ENCODE measurements at regions not wholly inside any gene's neighbourhood (a gene's known extent, or its start where the extent isn't known, plus 50 kb on each side); places are given as distances from the start of the nearest gene placed in this dataset.

DNA sequence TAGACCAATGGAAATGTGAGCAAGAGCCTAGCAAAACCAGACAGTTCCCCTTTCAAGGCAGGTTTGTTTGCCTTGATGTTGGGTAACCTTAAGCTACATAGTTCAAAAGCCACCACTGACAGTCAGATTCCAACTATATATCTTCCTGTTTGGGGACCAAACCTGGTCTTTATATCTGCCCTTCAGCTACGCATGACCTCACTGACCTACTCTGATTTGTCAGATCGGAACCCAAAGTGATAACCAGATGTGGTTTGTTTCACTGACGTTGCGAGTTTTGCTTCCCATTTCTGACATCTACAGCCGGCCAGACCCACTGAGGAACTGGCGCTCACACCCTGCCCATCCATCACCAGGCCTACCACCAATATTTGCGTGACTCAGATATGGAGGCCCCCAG lies 361.1 kb upstream of the CHRM3 start:
- Histone ChIP-seq H3K4me1 (no peaks in the 10 kb centered on the region), H3K27me3 (no peaks in the 10 kb centered on the region), H3K36me3 (no peaks in the 10 kb centered on the region), H3K9me3 (no peaks in the 10 kb centered on the region), H3K4me3 (no peak overlapping the region), H3K27ac (no peak overlapping the region)
- DNase-seq = no peak
- intact Hi-C loops (cut with DNase I) = no loop called here
- TF ChIP-seq POLR2AphosphoS5 (IDR thresholded peaks at IDR 0.05) = no peak
- no peak for TF ChIP-seq EP300 (IDR thresholded peaks at IDR 0.05)
- 86 to 89% methylated on average over 7 of the region's 7 CpGs for WGBS, 2 donors

GRCh38 chr1:239023732-239024360 lies 362.5 kb upstream of the CHRM3 start:
- WGBS, 2 donors = 56 to 57% methylated on average over 4 of the region's 4 CpGs
- Histone ChIP-seq H3K27me3 (no peaks in the 10 kb centered on the region), H3K9me3 (no peaks in the 10 kb centered on the region), H3K27ac (no peak overlapping the region), H3K36me3 (no peaks in the 10 kb centered on the region), H3K4me1 (no peaks in the 10 kb centered on the region), H3K4me3 (no peak overlapping the region)
- intact Hi-C loops (cut with DNase I) = no loop called here
- DNase-seq = no peak
- TF ChIP-seq EP300 (IDR thresholded peaks at IDR 0.05) (no peak), POLR2A (IDR thresholded peaks at IDR 0.05) (no peak), POLR2AphosphoS5 (IDR thresholded peaks at IDR 0.05) (no peak)
- TF ChIP-seq, protein P1, sequence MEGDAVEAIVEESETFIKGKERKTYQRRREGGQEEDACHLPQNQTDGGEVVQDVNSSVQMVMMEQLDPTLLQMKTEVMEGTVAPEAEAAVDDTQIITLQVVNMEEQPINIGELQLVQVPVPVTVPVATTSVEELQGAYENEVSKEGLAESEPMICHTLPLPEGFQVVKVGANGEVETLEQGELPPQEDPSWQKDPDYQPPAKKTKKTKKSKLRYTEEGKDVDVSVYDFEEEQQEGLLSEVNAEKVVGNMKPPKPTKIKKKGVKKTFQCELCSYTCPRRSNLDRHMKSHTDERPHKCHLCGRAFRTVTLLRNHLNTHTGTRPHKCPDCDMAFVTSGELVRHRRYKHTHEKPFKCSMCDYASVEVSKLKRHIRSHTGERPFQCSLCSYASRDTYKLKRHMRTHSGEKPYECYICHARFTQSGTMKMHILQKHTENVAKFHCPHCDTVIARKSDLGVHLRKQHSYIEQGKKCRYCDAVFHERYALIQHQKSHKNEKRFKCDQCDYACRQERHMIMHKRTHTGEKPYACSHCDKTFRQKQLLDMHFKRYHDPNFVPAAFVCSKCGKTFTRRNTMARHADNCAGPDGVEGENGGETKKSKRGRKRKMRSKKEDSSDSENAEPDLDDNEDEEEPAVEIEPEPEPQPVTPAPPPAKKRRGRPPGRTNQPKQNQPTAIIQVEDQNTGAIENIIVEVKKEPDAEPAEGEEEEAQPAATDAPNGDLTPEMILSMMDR (IDR thresholded peaks at IDR 0.05) = no peak

- intact Hi-C loops (cut with DNase I) = no loop called here
- Histone ChIP-seq H3K9me3 (no peaks in the 10 kb centered on the region), H3K4me1 (no peaks in the 10 kb centered on the region), H3K27ac (no peak overlapping the region), H3K36me3 (no peaks in the 10 kb centered on the region), H3K27me3 (no peaks in the 10 kb centered on the region), H3K4me3 (no peak overlapping the region)
- no peak for DNase-seq
- 92 to 93% methylated on average over 2 of the region's 2 CpGs for WGBS, 2 donors
- TF ChIP-seq POLR2A (IDR thresholded peaks at IDR 0.05) (no peak), EP300 (IDR thresholded peaks at IDR 0.05) (no peak), POLR2AphosphoS5 (IDR thresholded peaks at IDR 0.05) (no peak)
- TF ChIP-seq, protein P1 (IDR thresholded peaks at IDR 0.05) = no peak
These were observed 370.0 kb upstream of the CHRM3 start for GRCh38 chr1:239016337-239016736.

DNA sequence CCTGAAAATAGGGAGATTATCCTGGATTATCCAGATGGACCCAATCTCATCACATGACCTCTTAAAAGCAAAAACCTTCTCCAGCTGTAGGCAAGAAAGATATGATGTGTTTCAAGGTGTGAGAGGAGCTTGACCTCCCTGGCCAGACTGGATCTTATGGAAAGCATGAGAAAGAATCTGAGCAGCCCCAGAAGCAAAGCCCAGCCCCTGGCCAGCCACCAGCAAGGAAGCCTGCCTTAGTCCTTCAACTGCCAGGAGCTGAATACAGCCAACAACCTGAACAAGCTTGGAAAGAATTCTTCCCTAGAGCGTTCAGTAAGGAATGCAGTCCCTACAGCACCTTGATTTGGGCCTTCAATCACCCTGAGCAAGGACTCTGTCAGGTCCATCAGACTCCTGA lies 375.0 kb upstream of the CHRM3 start:
- no peaks in the 10 kb centered on the region for H3K27me3 ChIP-seq
- no peaks in the 10 kb centered on the region for H3K9me3 ChIP-seq
- no peak for TF ChIP-seq POLR2A (IDR thresholded peaks at IDR 0.05)
- TF ChIP-seq POLR2AphosphoS5 (IDR thresholded peaks at IDR 0.05) = no peak
- TF ChIP-seq, protein P1 (IDR thresholded peaks at IDR 0.05) = no peak
- no peak for TF ChIP-seq EP300 (IDR thresholded peaks at IDR 0.05)
- intact Hi-C loops (cut with DNase I) = no loop called here
- H3K4me1 ChIP-seq = no peaks in the 10 kb centered on the region
- no peak overlapping the region for H3K27ac ChIP-seq
- H3K36me3 ChIP-seq = no peaks in the 10 kb centered on the region
- no peak overlapping the region for H3K4me3 ChIP-seq
- no peak for DNase-seq
- WGBS, 2 donors = 80 to 95% methylated on average over 1 of the region's 1 CpG

DNA sequence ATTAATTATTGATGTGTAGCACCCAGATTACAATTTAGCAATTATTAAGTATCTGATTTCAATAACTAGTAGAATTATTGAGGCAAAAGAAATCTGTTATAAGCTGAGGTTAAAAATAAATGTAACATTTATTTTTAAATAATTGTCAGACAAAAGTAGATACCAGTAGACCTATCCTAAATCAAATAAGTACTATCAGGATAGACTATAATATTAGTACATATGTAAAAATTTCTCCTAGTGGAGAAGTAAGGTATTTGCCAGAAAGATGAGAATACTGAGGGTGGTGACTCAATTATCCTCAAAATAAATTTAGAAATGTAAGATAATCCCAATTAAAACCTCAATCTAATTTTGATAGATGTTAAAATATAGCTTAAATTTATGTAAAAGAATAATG lies 377.8 kb upstream of the CHRM3 start:
- no peak overlapping the region for H3K4me3 ChIP-seq
- no peak overlapping the region for H3K27ac ChIP-seq
- H3K36me3 ChIP-seq = no peaks in the 10 kb centered on the region
- no peaks in the 10 kb centered on the region for H3K9me3 ChIP-seq
- no peak for DNase-seq
- no peaks in the 10 kb centered on the region for H3K27me3 ChIP-seq
- TF ChIP-seq EP300 (IDR thresholded peaks at IDR 0.05) = no peak
- TF ChIP-seq POLR2AphosphoS5 (IDR thresholded peaks at IDR 0.05) = no peak
- TF ChIP-seq POLR2A (IDR thresholded peaks at IDR 0.05) = no peak
- TF ChIP-seq, protein P1 (IDR thresholded peaks at IDR 0.05) = no peak
- intact Hi-C loops (cut with DNase I) = no loop called here
- H3K4me1 ChIP-seq = no peaks in the 10 kb centered on the region

Data from sigmoid colon (tissue), 6 donors.